ENCODE measurements at regions not wholly inside any gene's neighbourhood (a gene's known extent, or its start where the extent isn't known, plus 50 kb on each side); places are given as distances from the start of the nearest gene placed in this dataset.

DNA sequence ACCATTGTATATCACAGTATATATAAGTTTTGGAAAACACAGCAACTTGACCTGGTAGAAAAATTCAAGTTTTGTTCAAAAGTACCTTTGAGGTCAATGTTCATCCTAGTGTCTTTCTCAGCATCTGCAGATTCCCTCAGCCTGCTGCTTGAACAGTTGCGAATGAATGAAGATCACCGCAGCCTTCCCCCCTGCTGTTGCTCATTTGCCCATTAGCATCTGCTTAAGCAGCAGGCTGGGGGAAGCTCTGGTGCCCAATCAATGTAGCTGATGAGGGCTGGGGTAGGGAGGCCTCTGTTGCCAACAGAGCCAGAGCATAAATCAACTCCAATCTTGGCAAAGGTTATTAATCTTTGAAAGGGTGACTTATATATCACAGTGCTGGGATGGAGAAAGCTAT is 586.5 kb upstream of the PTPRD start:
- DNase-seq (ENCODE audit: low read depth), result no peak
- TF ChIP-seq, protein P1, sequence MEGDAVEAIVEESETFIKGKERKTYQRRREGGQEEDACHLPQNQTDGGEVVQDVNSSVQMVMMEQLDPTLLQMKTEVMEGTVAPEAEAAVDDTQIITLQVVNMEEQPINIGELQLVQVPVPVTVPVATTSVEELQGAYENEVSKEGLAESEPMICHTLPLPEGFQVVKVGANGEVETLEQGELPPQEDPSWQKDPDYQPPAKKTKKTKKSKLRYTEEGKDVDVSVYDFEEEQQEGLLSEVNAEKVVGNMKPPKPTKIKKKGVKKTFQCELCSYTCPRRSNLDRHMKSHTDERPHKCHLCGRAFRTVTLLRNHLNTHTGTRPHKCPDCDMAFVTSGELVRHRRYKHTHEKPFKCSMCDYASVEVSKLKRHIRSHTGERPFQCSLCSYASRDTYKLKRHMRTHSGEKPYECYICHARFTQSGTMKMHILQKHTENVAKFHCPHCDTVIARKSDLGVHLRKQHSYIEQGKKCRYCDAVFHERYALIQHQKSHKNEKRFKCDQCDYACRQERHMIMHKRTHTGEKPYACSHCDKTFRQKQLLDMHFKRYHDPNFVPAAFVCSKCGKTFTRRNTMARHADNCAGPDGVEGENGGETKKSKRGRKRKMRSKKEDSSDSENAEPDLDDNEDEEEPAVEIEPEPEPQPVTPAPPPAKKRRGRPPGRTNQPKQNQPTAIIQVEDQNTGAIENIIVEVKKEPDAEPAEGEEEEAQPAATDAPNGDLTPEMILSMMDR (conservative IDR thresholded peaks at IDR 0.05; ENCODE audit: low read length), result no peak
- no peak overlapping the region for H3K4me3 ChIP-seq (ENCODE audit: low read length)

DNA sequence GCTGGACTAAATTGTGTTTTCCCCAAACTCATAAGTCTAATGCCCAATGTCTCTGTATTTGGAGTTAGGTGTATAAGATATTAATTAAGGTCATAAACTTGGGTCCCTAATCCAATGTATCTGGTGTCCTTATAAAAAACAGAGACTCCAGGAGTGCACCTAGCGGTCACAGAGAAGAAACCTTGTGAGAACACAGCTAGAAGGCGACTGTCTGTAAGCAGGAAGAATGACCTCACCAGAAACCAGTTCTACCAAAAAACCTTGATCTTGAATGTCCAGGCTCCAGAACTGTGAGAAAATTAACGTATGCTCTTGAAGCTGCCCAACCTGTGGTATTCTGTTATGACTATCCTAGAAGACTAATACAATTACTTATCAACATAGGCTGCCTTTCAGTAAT is 591.7 kb upstream of the PTPRD start:
- TF ChIP-seq, protein P1 (conservative IDR thresholded peaks at IDR 0.05; ENCODE audit: low read length), result no peak
- DNase-seq (ENCODE audit: low read depth), result no peak
- H3K4me3 ChIP-seq (ENCODE audit: low read length), result no peak overlapping the region

DNA sequence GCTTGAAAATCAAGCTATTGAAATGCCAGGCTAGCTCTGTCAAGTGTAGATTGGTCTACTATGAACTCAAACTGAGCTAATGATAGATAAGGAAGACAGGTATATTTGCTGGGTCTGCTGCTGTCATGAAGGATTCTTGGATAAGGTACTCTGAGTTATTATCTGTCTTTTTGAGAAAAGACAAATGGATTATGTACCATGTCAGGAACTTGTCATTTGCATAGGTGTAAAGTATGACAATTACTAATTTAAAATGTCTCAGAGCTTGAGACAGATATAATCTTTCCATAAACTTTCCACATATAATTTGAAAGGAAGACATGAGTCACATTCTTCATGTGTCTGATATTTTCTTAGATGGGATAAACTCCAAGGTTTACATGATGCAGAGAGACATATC is 594.1 kb upstream of the PTPRD start:
- H3K4me3 ChIP-seq (ENCODE audit: low read length), result no peak overlapping the region
- TF ChIP-seq, protein P1 (conservative IDR thresholded peaks at IDR 0.05; ENCODE audit: low read length), result no peak
- no peak for DNase-seq (ENCODE audit: low read depth)

DNA sequence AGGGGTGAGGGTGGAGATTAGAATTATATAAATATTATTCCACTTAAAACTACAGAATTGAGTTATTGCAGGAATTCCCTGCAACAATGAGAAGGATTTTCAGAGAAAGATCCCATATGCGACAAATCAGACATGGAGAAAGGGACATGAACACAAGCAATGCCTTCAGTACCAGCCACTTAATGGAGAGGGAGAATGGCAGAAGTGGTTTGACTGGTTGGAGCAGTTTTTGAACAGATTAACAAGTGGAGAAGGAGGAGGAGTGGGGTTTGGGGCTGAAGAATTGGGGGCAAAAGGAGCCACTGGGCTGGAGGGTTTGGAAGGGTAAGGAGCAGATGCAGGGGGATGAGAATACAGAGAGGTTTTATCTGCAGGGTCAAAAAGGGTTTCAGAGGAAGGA is 620.9 kb upstream of the PTPRD start:
- TF ChIP-seq, protein P1 (conservative IDR thresholded peaks at IDR 0.05; ENCODE audit: low read length), result no peak
- DNase-seq (ENCODE audit: low read depth), result no peak
- H3K4me3 ChIP-seq (ENCODE audit: low read length), result no peak overlapping the region

DNA sequence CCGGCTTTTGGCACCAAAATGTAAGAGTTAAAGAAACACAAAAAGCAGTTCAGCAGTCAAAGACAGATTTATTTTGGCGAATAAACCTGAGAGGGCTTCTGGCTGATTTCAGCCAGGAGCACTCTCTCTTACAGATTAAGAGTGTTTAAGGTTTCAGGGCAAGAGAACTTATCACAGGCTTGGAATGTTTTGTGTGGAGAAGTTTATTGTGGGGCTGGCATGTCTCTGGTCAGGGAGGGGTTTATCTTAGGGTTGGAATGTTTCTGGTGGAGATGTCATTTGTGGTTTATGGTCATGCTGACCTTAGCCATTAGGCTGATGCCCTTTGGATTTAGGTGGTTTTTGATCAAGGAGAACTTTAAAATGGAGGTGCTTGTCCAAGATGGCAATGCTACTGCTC is 622.3 kb upstream of the PTPRD start:
- H3K4me3 ChIP-seq (ENCODE audit: low read length), result no peak overlapping the region
- DNase-seq (ENCODE audit: low read depth), result no peak
- TF ChIP-seq, protein P1 (conservative IDR thresholded peaks at IDR 0.05; ENCODE audit: low read length), result no peak

DNA sequence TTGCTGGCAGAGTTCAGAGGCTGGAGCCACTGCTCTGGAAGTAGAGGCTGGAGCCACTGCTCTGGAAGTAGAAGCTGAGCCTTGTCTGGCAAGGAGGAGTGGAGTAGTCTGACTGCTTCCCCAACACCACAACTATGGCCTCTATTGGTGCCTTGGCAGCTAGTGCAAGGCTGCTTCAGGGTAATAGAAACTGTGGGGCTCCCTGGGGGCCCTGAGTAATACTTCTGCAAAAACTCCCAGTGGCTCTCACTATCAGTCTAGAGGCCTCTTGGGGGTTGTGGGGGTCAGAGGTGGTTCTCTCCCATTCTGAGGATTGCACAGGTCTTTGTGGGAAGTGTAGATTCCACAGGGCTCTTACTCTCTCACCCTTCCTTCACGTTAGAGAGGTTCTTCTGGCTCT is 629.0 kb upstream of the PTPRD start:
- TF ChIP-seq, protein P1 (conservative IDR thresholded peaks at IDR 0.05; ENCODE audit: low read length), result no peak
- H3K4me3 ChIP-seq (ENCODE audit: low read length), result no peak overlapping the region
- no peak for DNase-seq (ENCODE audit: low read depth)

DNA sequence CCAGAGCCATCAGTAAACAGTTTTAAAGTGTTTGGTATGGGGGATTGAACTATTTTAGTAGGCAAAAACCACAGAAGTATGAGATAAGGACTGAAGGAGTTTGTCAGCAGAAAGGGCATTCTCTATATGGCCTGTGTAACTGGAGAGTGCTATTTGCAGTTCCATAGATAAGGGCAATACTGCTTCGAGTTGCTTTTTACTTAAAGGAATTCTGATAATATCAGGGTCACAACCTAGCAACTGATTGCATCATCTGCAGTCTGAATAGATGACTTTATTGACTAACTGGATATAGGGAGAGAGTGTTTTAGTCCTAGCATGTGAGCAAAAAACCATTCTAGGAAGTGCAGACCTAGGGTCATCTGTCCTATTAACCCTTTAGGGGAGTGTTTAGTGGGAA is 645.2 kb upstream of the PTPRD start:
- TF ChIP-seq, protein P1 (conservative IDR thresholded peaks at IDR 0.05; ENCODE audit: low read length), result no peak

More for the DNA sequence above, 645.2 kb upstream of the PTPRD start:
- no peak overlapping the region for H3K4me3 ChIP-seq (ENCODE audit: low read length)
- DNase-seq (ENCODE audit: low read depth), result no peak
